Gastroesophageal sphincter (tissue), 3 donors: ENCODE measurements at regions not wholly inside any gene's neighbourhood (a gene's known extent, or its start where the extent isn't known, plus 50 kb on each side); places are given as distances from the start of the nearest gene placed in this dataset.

Experiments
- POLR2A ChIP-seq, 2 donors: fragments of 450-650 bp; IDR thresholded peaks; one replicate each; pipeline ENCODE4 v1.6.1; 2017; ENCODE audit warnings: antibody characterized with exemption in 2 of 2, mild to moderate bottlenecking in 2 of 2, moderate library complexity in 1 of 2
- TF ChIP-seq, protein P1 (sequence below), 4 experiments: fragments of 200-600 bp in 2 of 4; fragments of 450-650 bp in 2 of 4; sonication (generic) in 1 of 4; IDR thresholded peaks; one replicate each; pipeline ENCODE4 v1.5.1; 2017 to 2019; ENCODE audit warnings: antibody characterized with exemption in 4 of 4, mild to moderate bottlenecking in 2 of 4, moderate library complexity in 2 of 4

DNA sequence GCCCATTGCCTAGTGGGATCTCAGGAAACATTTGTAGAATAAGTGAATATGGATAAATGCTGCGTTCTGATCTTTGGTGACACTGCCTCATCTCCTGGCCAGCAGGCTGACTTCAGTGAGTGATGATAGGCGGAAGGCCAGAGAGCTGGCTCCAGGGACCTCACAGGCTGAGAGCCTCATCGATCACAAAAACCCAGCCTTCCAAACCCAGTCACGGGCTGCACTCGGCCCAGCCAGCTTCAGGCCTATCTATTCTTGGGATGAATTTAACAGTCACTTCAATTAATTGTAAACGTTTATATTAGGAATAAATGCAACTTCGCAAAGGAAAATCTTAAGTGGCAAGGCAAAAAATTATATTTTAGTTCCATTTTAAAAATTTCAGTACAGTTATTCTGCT lies 201.6 kb downstream of the IRX2 start:
- no peak for TF ChIP-seq POLR2A (IDR thresholded peaks at IDR 0.05)
- TF ChIP-seq, protein P1, sequence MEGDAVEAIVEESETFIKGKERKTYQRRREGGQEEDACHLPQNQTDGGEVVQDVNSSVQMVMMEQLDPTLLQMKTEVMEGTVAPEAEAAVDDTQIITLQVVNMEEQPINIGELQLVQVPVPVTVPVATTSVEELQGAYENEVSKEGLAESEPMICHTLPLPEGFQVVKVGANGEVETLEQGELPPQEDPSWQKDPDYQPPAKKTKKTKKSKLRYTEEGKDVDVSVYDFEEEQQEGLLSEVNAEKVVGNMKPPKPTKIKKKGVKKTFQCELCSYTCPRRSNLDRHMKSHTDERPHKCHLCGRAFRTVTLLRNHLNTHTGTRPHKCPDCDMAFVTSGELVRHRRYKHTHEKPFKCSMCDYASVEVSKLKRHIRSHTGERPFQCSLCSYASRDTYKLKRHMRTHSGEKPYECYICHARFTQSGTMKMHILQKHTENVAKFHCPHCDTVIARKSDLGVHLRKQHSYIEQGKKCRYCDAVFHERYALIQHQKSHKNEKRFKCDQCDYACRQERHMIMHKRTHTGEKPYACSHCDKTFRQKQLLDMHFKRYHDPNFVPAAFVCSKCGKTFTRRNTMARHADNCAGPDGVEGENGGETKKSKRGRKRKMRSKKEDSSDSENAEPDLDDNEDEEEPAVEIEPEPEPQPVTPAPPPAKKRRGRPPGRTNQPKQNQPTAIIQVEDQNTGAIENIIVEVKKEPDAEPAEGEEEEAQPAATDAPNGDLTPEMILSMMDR (IDR thresholded peaks at IDR 0.05): no peak
